ENCODE measurements at regions not wholly inside any gene's neighbourhood (a gene's known extent, or its start where the extent isn't known, plus 50 kb on each side); places are given as distances from the start of the nearest gene placed in this dataset.

GRCh38 chr20:58568483-58569240 lies 53.5 kb upstream of the APCDD1L start:
- Histone ChIP-seq H3K27ac (ENCODE audit: low read length in 2 of 2) (no peak overlapping the region), H3K4me2 (replicated peaks; ENCODE audit: low read depth, low read length, poor library complexity, severe bottlenecking) (no peak overlapping the region), H3K36me3 (replicated peaks in 1 of 2; ENCODE audit: control extremely low read depth in 1 of 2, control insufficient read depth in 1 of 2, extremely low read depth in 1 of 2, insufficient read depth in 2 of 2, low read length in 1 of 2) (no peaks in the 10 kb centered on the region), H3K4me3 (ENCODE audit: control extremely low read depth in 1 of 5, extremely low read depth in 1 of 5, insufficient read depth in 1 of 5, low read depth in 2 of 5, low read length in 4 of 5) (no peak overlapping the region), H3K27me3 (replicated peaks in 1 of 4; ENCODE audit: control extremely low read depth in 1 of 4, control insufficient read depth in 3 of 4, insufficient read depth in 4 of 4, low read length in 3 of 4) (no peaks in the 10 kb centered on the region), H3K4me1 (ENCODE audit: control insufficient read depth in 2 of 2, insufficient read depth in 2 of 2, low read length in 2 of 2) (no peaks in the 10 kb centered on the region), H2AFZ (ENCODE audit: insufficient read depth, low read depth, low read length, poor library complexity, severe bottlenecking) (no peak overlapping the region), H3K79me2 (ENCODE audit: control insufficient read depth, insufficient read depth, low read length) (no peaks in the 10 kb centered on the region), H3K9ac (ENCODE audit: low read length) (no peak overlapping the region), H3K9me3 (ENCODE audit: control extremely low read depth in 1 of 3, control insufficient read depth in 2 of 3, insufficient read depth in 1 of 3, low read length in 2 of 3) (peaks cover 0 to 3% (median 0%) of the 10 kb centered on the region in 3 donors), H4K20me1 (ENCODE audit: control insufficient read depth, insufficient read depth, low read length, poor library complexity, severe bottlenecking) (no peaks in the 10 kb centered on the region)
- DNase-seq (no peak), ATAC-seq (ENCODE audit: low read depth) (no peak)
- 88% methylated on average over 17 of the region's 20 CpGs for WGBS (ENCODE audit: insufficient coverage)
- ChIA-PET POLR2A (no interaction called here), CTCF (no interaction called here)
- H3K4me1 Mint-ChIP-seq, result no peaks in the 10 kb centered on the region
- H3K27me3 Mint-ChIP-seq, result peaks cover 23% of the 10 kb centered on the region
- intact Hi-C loops (cut with micrococcal nuclease), result no loop called here
- no peak overlapping the region for H3K27ac Mint-ChIP-seq
- peaks cover 2% of the 10 kb centered on the region for H3K9me3 Mint-ChIP-seq (ENCODE audit: insufficient read depth)
- no peak for TF ChIP-seq EZH2 (IDR thresholded peaks at IDR 0.05; ENCODE audit: borderline replicate concordance, insufficient read depth, low read depth, low read length, poor library complexity, severe bottlenecking)
- TF ChIP-seq, protein P1, sequence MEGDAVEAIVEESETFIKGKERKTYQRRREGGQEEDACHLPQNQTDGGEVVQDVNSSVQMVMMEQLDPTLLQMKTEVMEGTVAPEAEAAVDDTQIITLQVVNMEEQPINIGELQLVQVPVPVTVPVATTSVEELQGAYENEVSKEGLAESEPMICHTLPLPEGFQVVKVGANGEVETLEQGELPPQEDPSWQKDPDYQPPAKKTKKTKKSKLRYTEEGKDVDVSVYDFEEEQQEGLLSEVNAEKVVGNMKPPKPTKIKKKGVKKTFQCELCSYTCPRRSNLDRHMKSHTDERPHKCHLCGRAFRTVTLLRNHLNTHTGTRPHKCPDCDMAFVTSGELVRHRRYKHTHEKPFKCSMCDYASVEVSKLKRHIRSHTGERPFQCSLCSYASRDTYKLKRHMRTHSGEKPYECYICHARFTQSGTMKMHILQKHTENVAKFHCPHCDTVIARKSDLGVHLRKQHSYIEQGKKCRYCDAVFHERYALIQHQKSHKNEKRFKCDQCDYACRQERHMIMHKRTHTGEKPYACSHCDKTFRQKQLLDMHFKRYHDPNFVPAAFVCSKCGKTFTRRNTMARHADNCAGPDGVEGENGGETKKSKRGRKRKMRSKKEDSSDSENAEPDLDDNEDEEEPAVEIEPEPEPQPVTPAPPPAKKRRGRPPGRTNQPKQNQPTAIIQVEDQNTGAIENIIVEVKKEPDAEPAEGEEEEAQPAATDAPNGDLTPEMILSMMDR (IDR thresholded peaks at IDR 0.05), result no peak
- no peak overlapping the region for H3K4me3 Mint-ChIP-seq

DNA sequence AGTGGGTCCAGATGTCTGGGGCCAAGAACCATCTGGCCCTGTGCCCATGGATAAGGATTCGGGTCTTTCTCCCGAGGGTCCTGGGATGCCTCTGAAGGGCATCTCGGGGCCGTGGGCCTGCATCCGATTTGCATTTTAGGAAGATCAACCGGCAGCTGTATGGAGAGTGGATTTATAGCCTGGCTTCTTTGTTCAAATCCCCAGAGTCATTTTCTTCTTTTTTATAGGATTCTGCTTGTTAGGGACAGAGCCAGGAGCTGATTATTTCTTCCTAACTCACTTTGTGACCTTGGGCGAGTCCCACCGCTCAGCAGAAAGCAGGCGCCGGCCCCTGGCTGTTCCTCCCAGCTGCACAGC lies 52.9 kb upstream of the APCDD1L start:
- Histone ChIP-seq H3K4me1 (ENCODE audit: control insufficient read depth in 2 of 2, insufficient read depth in 2 of 2, low read length in 2 of 2) (no peaks in the 10 kb centered on the region), H3K36me3 (replicated peaks in 1 of 2; ENCODE audit: control extremely low read depth in 1 of 2, control insufficient read depth in 1 of 2, extremely low read depth in 1 of 2, insufficient read depth in 2 of 2, low read length in 1 of 2) (no peaks in the 10 kb centered on the region), H3K79me2 (ENCODE audit: control insufficient read depth, insufficient read depth, low read length) (no peaks in the 10 kb centered on the region), H3K4me2 (replicated peaks; ENCODE audit: low read depth, low read length, poor library complexity, severe bottlenecking) (no peak overlapping the region), H3K9ac (ENCODE audit: low read length) (no peak overlapping the region), H3K27ac (ENCODE audit: low read length in 2 of 2) (no peak overlapping the region), H3K27me3 (replicated peaks in 1 of 4; ENCODE audit: control extremely low read depth in 1 of 4, control insufficient read depth in 3 of 4, insufficient read depth in 4 of 4, low read length in 3 of 4) (no peaks in the 10 kb centered on the region), H2AFZ (ENCODE audit: insufficient read depth, low read depth, low read length, poor library complexity, severe bottlenecking) (no peak overlapping the region), H3K4me3 (ENCODE audit: control extremely low read depth in 1 of 5, extremely low read depth in 1 of 5, insufficient read depth in 1 of 5, low read depth in 2 of 5, low read length in 4 of 5) (no peak overlapping the region), H4K20me1 (ENCODE audit: control insufficient read depth, insufficient read depth, low read length, poor library complexity, severe bottlenecking) (no peaks in the 10 kb centered on the region), H3K9me3 (ENCODE audit: control extremely low read depth in 1 of 3, control insufficient read depth in 2 of 3, insufficient read depth in 1 of 3, low read length in 2 of 3) (peaks cover 0 to 3% (median 0%) of the 10 kb centered on the region in 3 donors)
- 92% methylated on average over 5 of the region's 10 CpGs for WGBS (ENCODE audit: insufficient coverage)
- TF ChIP-seq, protein P1 (IDR thresholded peaks at IDR 0.05), result no peak
- no peak for TF ChIP-seq EZH2 (IDR thresholded peaks at IDR 0.05; ENCODE audit: borderline replicate concordance, insufficient read depth, low read depth, low read length, poor library complexity, severe bottlenecking)
- no peaks in the 10 kb centered on the region for H3K4me1 Mint-ChIP-seq
- H3K27ac Mint-ChIP-seq, result no peak overlapping the region
- no peak overlapping the region for H3K4me3 Mint-ChIP-seq
- POLR2A ChIA-PET, result no interaction called here
- H3K9me3 Mint-ChIP-seq (ENCODE audit: insufficient read depth), result peaks cover 2% of the 10 kb centered on the region
- peaks cover 23% of the 10 kb centered on the region for H3K27me3 Mint-ChIP-seq
- DNase-seq (no peak), ATAC-seq (ENCODE audit: low read depth) (no peak)
- intact Hi-C loops (cut with micrococcal nuclease), result no loop called here
- CTCF ChIA-PET, result no interaction called here
